ENCODE measurements at regions not wholly inside any gene's neighbourhood (a gene's known extent, or its start where the extent isn't known, plus 50 kb on each side); places are given as distances from the start of the nearest gene placed in this dataset.

DNA sequence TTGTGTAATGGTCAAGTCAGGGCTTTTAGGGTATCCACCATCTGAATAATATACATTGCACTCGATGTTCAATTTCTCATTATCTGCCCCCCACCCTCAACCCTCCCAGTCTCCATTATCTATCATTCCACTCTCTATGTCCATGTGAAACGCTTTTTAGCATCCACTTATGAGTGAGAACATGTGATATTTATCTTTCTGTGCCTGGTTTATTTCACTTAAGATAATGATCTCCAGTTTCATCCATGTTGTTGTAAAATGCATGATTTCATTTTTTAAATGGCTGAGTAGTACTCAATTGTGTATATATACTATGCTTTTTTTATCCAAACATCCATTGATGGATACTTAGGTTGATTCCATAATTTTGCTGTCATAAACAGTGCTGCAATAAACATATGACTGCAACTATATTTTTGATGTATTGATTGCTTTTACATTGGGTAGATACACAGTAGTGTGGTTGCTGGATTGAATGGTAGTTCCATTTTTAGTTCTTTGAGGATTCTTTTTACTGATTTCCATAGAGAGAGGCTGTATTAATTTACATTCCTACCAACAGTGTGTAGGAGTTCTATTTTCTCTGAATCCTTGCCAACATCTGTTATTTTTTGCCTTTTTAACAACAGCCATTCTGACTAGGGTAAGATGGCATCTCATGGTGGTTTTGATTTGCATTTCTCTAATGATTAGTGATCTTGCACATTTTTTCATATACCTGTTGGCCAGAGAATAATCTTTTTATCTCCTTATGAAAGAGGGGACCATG, 332.9 kb upstream of the TGFBR2 start:
- Histone ChIP-seq H3K36me3 (ENCODE audit: control insufficient read depth in 4 of 4, insufficient read depth in 4 of 4, low read length in 3 of 4) (no peaks in the 10 kb centered on the region), H3K4me3 (ENCODE audit: control insufficient read depth in 1 of 7, extremely low read depth in 1 of 7, insufficient read depth in 4 of 7, low read depth in 2 of 7, low read length in 6 of 7) (no peak overlapping the region), H3K27me3 (replicated peaks in 2 of 5; ENCODE audit: control insufficient read depth in 4 of 5, insufficient read depth in 5 of 5, low read length in 4 of 5) (no peaks in the 10 kb centered on the region), H3K4me1 (ENCODE audit: control extremely low read depth in 1 of 4, control insufficient read depth in 4 of 4, insufficient read depth in 4 of 4, low read length in 3 of 4) (no peaks in the 10 kb centered on the region), H3K9me3 (ENCODE audit: control extremely low read depth in 1 of 5, control insufficient read depth in 4 of 5, insufficient read depth in 2 of 5, low read depth in 1 of 5, low read length in 4 of 5) (peaks cover 0 to 7% (median 1%) of the 10 kb centered on the region in 5 experiments), H3K27ac (ENCODE audit: insufficient read depth in 1 of 2, low read depth in 1 of 2, low read length in 2 of 2, poor library complexity in 1 of 2, severe bottlenecking in 2 of 2) (no peak overlapping the region)
- no CpG with 5 or more reads among the region's 2 CpGs for WGBS (ENCODE audit: insufficient coverage)
- POLR2A ChIA-PET = interaction anchor here (0.6 to 0.7 kb wide), 2 partner anchors 13 to 76 kb away, joined by 3 to 4 read pairs; no protein-coding TSS in a partner anchor
- CTCF ChIA-PET = interaction anchor here (0.7 kb wide), 1 partner anchor 24 kb away, joined by 3 read pairs; no protein-coding TSS in a partner anchor
- DNase-seq = no peak

DNA sequence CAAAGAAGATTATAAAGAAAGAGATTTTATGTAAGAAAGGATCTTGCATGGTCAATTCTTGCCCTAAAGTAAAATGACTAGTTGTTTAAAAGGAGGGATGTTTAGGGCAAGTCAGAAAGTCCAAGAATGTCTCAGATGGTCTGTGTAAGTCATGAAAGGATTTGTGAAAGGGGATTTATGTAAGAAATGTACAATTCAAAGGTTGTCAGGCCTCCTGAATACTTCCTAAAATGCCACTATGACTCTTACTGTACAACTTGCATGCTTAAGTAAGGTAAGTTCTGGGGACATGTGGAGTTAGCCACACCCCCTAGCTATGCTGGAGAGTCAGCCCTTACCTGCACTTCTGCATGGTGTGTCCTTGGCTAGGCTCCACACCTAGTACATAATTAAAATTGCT, 328.9 kb upstream of the TGFBR2 start:
- POLR2A ChIA-PET = no interaction called here
- Histone ChIP-seq H3K36me3 (ENCODE audit: control insufficient read depth in 4 of 4, insufficient read depth in 4 of 4, low read length in 3 of 4) (no peaks in the 10 kb centered on the region), H3K27me3 (replicated peaks in 2 of 5; ENCODE audit: control insufficient read depth in 4 of 5, insufficient read depth in 5 of 5, low read length in 4 of 5) (no peaks in the 10 kb centered on the region), H3K4me3 (ENCODE audit: control insufficient read depth in 1 of 7, extremely low read depth in 1 of 7, insufficient read depth in 4 of 7, low read depth in 2 of 7, low read length in 6 of 7) (no peak overlapping the region), H3K27ac (ENCODE audit: insufficient read depth in 1 of 2, low read depth in 1 of 2, low read length in 2 of 2, poor library complexity in 1 of 2, severe bottlenecking in 2 of 2) (no peak overlapping the region), H3K4me1 (ENCODE audit: control extremely low read depth in 1 of 4, control insufficient read depth in 4 of 4, insufficient read depth in 4 of 4, low read length in 3 of 4) (no peaks in the 10 kb centered on the region), H3K9me3 (ENCODE audit: control extremely low read depth in 1 of 5, control insufficient read depth in 4 of 5, insufficient read depth in 2 of 5, low read depth in 1 of 5, low read length in 4 of 5) (peaks cover 1 to 7% (median 2%) of the 10 kb centered on the region in 5 experiments)
- CTCF ChIA-PET = interaction anchor here (0.8 kb wide), 1 partner anchor 18 kb away, joined by 4 read pairs; no protein-coding TSS in a partner anchor
- DNase-seq = no peak

DNA sequence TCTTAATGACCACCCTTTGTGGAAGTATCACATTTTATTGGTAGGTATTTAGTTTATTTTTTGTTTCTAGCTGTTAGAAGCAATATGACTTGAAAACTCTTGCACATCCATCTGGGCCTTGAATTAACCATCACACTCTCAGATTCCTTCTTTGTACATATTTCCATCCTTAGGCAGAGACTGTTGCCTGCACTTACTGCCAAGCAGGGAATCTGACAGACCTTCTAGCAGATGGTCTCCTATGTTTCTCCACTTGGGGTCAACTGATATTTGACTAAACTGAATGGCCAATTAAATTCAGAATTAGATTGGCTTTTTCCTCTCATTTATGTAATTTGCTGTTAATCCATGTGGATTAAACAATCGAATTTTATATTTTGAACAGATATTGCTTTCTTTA, 324.9 kb upstream of the TGFBR2 start:
- DNase-seq = no peak
- H3K27me3 ChIP-seq (replicated peaks in 2 of 5; ENCODE audit: control insufficient read depth in 4 of 5, insufficient read depth in 5 of 5, low read length in 4 of 5) = no peaks in the 10 kb centered on the region
- ChIA-PET CTCF (no interaction called here), POLR2A (no interaction called here)
- H3K9me3 ChIP-seq (ENCODE audit: control extremely low read depth in 1 of 5, control insufficient read depth in 4 of 5, insufficient read depth in 2 of 5, low read depth in 1 of 5, low read length in 4 of 5) = peaks cover 0 to 7% (median 2%) of the 10 kb centered on the region in 5 experiments
- no peak overlapping the region for H3K4me3 ChIP-seq (ENCODE audit: control insufficient read depth in 1 of 7, extremely low read depth in 1 of 7, insufficient read depth in 4 of 7, low read depth in 2 of 7, low read length in 6 of 7)
- no CpG with 5 or more reads among the region's 1 CpG for WGBS (ENCODE audit: insufficient coverage)
- no peak overlapping the region for H3K27ac ChIP-seq (ENCODE audit: insufficient read depth in 1 of 2, low read depth in 1 of 2, low read length in 2 of 2, poor library complexity in 1 of 2, severe bottlenecking in 2 of 2)
- no peaks in the 10 kb centered on the region for H3K36me3 ChIP-seq (ENCODE audit: control insufficient read depth in 4 of 4, insufficient read depth in 4 of 4, low read length in 3 of 4)
- peaks cover 0 to 18% (median 9%) of the 10 kb centered on the region in 4 experiments for H3K4me1 ChIP-seq (ENCODE audit: control extremely low read depth in 1 of 4, control insufficient read depth in 4 of 4, insufficient read depth in 4 of 4, low read length in 3 of 4)

DNA sequence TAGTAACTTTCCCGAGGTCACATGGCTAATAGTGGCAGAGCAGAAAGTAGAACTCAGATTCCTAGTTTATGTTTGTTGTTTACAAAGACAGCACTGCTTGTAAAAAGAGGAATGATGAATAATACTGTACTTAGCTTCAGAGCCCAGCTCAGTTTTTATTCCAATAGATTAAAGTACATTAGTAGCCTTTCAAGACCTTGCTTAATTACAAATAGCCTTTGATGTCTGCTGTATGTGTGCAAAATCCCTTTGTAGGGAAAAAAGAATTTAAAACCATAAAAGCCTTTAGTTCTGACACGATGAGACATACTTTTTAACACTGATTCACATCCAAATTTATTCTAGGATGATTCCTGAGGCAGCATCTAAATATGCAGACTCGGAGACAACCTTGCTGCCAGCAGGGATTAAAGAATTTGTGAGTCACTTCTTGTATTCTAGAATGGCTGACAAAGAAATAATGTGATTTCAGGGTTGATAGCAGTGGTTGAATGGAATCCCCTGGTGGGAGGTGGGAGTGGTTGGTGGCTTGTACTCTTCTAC, 324.2 kb upstream of the TGFBR2 start:
- CTCF ChIA-PET = no interaction called here
- WGBS (ENCODE audit: insufficient coverage) = no CpG with 5 or more reads among the region's 3 CpGs

DNA sequence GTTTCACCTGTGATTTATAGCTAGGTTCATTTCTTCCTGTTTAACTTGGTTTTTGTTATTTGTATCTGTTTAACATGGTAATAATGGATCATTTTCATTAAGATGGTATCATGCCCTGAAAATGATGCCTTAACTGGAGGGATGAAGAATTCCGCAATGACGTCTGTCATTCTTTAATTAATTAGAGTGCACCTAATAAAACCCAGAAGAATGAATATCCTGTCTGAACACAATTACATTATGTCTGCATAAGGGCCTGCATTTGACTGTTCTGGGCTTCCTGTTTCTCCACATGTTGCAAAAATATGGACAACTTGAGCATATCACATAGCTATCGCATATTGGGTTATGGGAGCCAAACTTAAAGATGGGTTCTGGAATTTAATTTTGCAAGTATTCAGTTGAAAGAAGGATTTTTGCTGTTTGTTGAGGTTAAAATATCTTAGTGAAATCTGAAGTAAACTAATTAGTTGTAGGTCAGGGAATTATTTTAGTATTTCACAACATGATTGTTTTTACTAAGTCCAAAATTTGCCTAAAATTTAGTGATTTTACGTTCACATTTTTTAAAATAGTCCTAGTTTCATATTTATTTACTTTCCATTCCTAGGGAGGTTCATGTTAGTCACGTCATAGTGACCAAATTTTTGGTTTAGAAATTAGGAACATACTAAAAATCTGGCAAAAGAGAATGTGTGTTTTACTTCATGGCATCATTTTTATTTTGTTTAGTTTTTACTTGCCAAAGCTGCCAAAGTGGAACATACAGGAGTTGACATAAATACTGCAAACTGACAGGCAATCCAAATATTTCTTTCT, 321.0 kb upstream of the TGFBR2 start:
- POLR2A ChIA-PET = no interaction called here
- H3K4me1 ChIP-seq (ENCODE audit: control extremely low read depth in 1 of 4, control insufficient read depth in 4 of 4, insufficient read depth in 4 of 4, low read length in 3 of 4) = peaks cover 6 to 34% (median 24%) of the 10 kb centered on the region in 4 experiments

More for the DNA sequence above, 324.2 kb upstream of the TGFBR2 start:
- no peak for DNase-seq
- Histone ChIP-seq H3K4me3 (ENCODE audit: control insufficient read depth in 1 of 7, extremely low read depth in 1 of 7, insufficient read depth in 4 of 7, low read depth in 2 of 7, low read length in 6 of 7) (no peak overlapping the region), H3K27ac (ENCODE audit: insufficient read depth in 1 of 2, low read depth in 1 of 2, low read length in 2 of 2, poor library complexity in 1 of 2, severe bottlenecking in 2 of 2) (no peak overlapping the region), H3K4me1 (ENCODE audit: control extremely low read depth in 1 of 4, control insufficient read depth in 4 of 4, insufficient read depth in 4 of 4, low read length in 3 of 4) (peaks cover 0 to 19% (median 9%) of the 10 kb centered on the region in 4 experiments), H3K9me3 (ENCODE audit: control extremely low read depth in 1 of 5, control insufficient read depth in 4 of 5, insufficient read depth in 2 of 5, low read depth in 1 of 5, low read length in 4 of 5) (peaks cover 0 to 7% (median 2%) of the 10 kb centered on the region in 5 experiments), H3K36me3 (ENCODE audit: control insufficient read depth in 4 of 4, insufficient read depth in 4 of 4, low read length in 3 of 4) (no peaks in the 10 kb centered on the region), H3K27me3 (replicated peaks in 2 of 5; ENCODE audit: control insufficient read depth in 4 of 5, insufficient read depth in 5 of 5, low read length in 4 of 5) (no peaks in the 10 kb centered on the region)
- POLR2A ChIA-PET = no interaction called here

DNA sequence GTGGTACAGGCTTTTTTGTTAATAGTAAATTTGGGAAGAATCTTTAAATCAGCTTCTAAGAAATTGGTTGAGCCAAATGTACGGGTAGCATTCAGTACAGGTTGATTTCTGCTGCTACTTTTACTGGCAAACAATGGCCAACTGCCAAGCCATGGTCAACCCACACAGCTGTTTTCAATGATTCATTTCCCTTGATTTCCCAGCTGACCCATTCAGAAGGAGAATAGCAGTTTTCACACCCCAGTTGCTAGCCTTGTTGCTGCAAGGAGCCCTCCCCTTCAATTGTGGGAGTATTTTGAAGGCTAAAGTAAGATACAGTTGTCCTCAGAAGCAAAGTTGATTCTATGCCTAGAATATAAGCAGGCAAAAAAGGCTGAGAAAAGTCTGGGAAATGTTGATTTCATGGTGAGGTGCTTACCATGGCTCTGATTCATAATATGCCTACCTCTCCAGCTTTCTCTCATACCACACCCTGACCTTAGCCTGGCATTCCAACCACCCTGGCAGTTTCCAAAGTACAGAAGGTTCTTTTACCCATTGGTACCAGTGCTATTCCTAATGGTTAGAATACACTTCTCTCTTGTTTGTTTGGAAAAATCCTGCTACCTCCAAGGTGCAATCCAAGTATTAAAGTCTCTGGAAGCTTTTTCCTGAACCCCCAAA, 320.3 kb upstream of the TGFBR2 start:
- CTCF ChIA-PET = interaction anchor here (1.1 kb wide), 1 partner anchor 407 kb away, joined by 3 read pairs; no protein-coding TSS in a partner anchor

More for the DNA sequence above, 321.0 kb upstream of the TGFBR2 start:
- WGBS (ENCODE audit: insufficient coverage) = 88% methylated on average over 1 of the region's 5 CpGs
- Histone ChIP-seq H3K36me3 (ENCODE audit: control insufficient read depth in 4 of 4, insufficient read depth in 4 of 4, low read length in 3 of 4) (no peaks in the 10 kb centered on the region), H3K27me3 (replicated peaks in 2 of 5; ENCODE audit: control insufficient read depth in 4 of 5, insufficient read depth in 5 of 5, low read length in 4 of 5) (no peaks in the 10 kb centered on the region), H3K9me3 (ENCODE audit: control extremely low read depth in 1 of 5, control insufficient read depth in 4 of 5, insufficient read depth in 2 of 5, low read depth in 1 of 5, low read length in 4 of 5) (no peaks in the 10 kb centered on the region), H3K27ac (ENCODE audit: insufficient read depth in 1 of 2, low read depth in 1 of 2, low read length in 2 of 2, poor library complexity in 1 of 2, severe bottlenecking in 2 of 2) (no peak overlapping the region), H3K4me3 (ENCODE audit: control insufficient read depth in 1 of 7, extremely low read depth in 1 of 7, insufficient read depth in 4 of 7, low read depth in 2 of 7, low read length in 6 of 7) (no peak overlapping the region)
- no peak for DNase-seq
- CTCF ChIA-PET = interaction anchor here (1.1 kb wide), 1 partner anchor 407 kb away, joined by 3 read pairs; no protein-coding TSS in a partner anchor

More for the DNA sequence above, 320.3 kb upstream of the TGFBR2 start:
- no peak overlapping the region for H3K27ac ChIP-seq (ENCODE audit: insufficient read depth in 1 of 2, low read depth in 1 of 2, low read length in 2 of 2, poor library complexity in 1 of 2, severe bottlenecking in 2 of 2)
- DNase-seq = peak; percentile 29 to 78 (median 70)
- POLR2A ChIA-PET = interaction anchor here (0.6 kb wide), 1 partner anchor 12 kb away, joined by 4 read pairs; no protein-coding TSS in a partner anchor
- H3K4me3 ChIP-seq (ENCODE audit: control insufficient read depth in 1 of 7, extremely low read depth in 1 of 7, insufficient read depth in 4 of 7, low read depth in 2 of 7, low read length in 6 of 7) = no peak overlapping the region
- no peaks in the 10 kb centered on the region for H3K9me3 ChIP-seq (ENCODE audit: control extremely low read depth in 1 of 5, control insufficient read depth in 4 of 5, insufficient read depth in 2 of 5, low read depth in 1 of 5, low read length in 4 of 5)
- WGBS (ENCODE audit: insufficient coverage) = 11% methylated on average over 1 of the region's 1 CpG
- H3K36me3 ChIP-seq (ENCODE audit: control insufficient read depth in 4 of 4, insufficient read depth in 4 of 4, low read length in 3 of 4) = no peaks in the 10 kb centered on the region
- H3K27me3 ChIP-seq (replicated peaks in 2 of 5; ENCODE audit: control insufficient read depth in 4 of 5, insufficient read depth in 5 of 5, low read length in 4 of 5) = no peaks in the 10 kb centered on the region
- peaks cover 6 to 38% (median 27%) of the 10 kb centered on the region in 4 experiments for H3K4me1 ChIP-seq (ENCODE audit: control extremely low read depth in 1 of 4, control insufficient read depth in 4 of 4, insufficient read depth in 4 of 4, low read length in 3 of 4)

Data from common myeloid progenitor, CD34-positive (primary cell).